H1 (cell line): ENCODE measurements at regions not wholly inside any gene's neighbourhood (a gene's known extent, or its start where the extent isn't known, plus 50 kb on each side); places are given as distances from the start of the nearest gene placed in this dataset.

Source experiments
- CHD7 ChIP-seq: fragments of 300-600 bp; sonication (generic); IDR thresholded peaks from 2 replicates; pipeline ENCODE4 v1.7.1; 2012; ENCODE audit warnings: low read length, moderate library complexity, mild to moderate bottlenecking, inconsistent platforms; ENCODE audit not compliant: insufficient replicate concordance
- EP300 ChIP-seq, 2 experiments: IDR thresholded peaks; 1 replicate in 1 of 2; 2 replicates in 1 of 2; pipeline ENCODE4 v1.6.1; 2011 to 2012; ENCODE audit warnings: low read depth in 2 of 2, low read length in 2 of 2, mild to moderate bottlenecking in 2 of 2, borderline replicate concordance in 1 of 2, inconsistent platforms in 1 of 2, moderate library complexity in 1 of 2
- HDAC2 ChIP-seq, 2 experiments: fragments of 300-600 bp in 1 of 2; sonication (generic) in 1 of 2; IDR thresholded peaks; 2 replicates each; pipeline ENCODE4 v1.6.1; 2011 to 2012; ENCODE audit warnings: low read depth in 2 of 2, low read length in 2 of 2, mild to moderate bottlenecking in 2 of 2, moderate library complexity in 2 of 2, borderline replicate concordance in 1 of 2, inconsistent platforms in 1 of 2
- JUN ChIP-seq: IDR thresholded peaks from 2 replicates; pipeline ENCODE4 v1.6.1; 2011; ENCODE audit warnings: low read depth, mild to moderate bottlenecking, improper control_type of control experiment, low read length
- POLR2A ChIP-seq, 2 experiments: IDR thresholded peaks; 1 replicate in 1 of 2; 2 replicates in 1 of 2; pipeline ENCODE4 v1.6.1; 2011; ENCODE audit warnings: low read depth in 2 of 2, low read length in 2 of 2, mild to moderate bottlenecking in 2 of 2; ENCODE audit errors: control extremely low read depth in 1 of 2
- SIX5 ChIP-seq: IDR thresholded peaks from 2 replicates; pipeline ENCODE4 v1.6.1; 2011; ENCODE audit warnings: mild to moderate bottlenecking, low read depth, low read length
- SUZ12 ChIP-seq: fragments of 200-600 bp; sonication (generic); IDR thresholded peaks from 2 replicates; pipeline ENCODE4 v1.6.1; 2012; ENCODE audit warnings: mild to moderate bottlenecking, inconsistent platforms, low read length, moderate library complexity, mixed read lengths
- TF ChIP-seq, protein P1 (sequence below): IDR thresholded peaks from 2 replicates; pipeline ENCODE4 v1.6.1; 2011; ENCODE audit warnings: low read length, improper control_type of control experiment

DNA sequence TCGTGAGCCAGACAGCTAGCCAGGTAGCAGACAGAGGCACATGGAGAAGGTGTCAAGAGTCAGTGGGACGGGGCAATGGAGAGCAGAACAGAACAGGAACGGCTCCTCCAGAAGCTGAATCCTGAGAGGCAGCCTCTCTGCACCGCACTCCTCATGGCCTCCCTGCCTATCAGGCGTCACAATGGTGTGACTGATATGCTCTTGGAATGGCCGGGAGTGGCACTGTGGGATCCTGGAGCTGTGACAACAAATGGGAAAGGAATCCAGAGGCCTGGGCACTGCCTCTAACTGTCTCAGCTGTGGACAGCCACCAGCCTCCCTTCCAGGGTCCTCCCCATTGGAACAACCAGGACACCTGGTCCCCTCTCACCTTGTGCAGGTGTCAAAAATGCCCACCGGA, 89.1 kb upstream of the ID2 start (continued):
- TF ChIP-seq CHD7: no peak
- no peak for TF ChIP-seq POLR2A (IDR thresholded peaks at IDR 0.05; ENCODE audit: control extremely low read depth in 1 of 2, low read depth in 2 of 2, low read length in 2 of 2)
- no peak for TF ChIP-seq EP300 (IDR thresholded peaks at IDR 0.05; ENCODE audit: borderline replicate concordance in 1 of 2, low read depth in 2 of 2, low read length in 2 of 2)
- TF ChIP-seq SIX5: no peak
- TF ChIP-seq, protein P1, sequence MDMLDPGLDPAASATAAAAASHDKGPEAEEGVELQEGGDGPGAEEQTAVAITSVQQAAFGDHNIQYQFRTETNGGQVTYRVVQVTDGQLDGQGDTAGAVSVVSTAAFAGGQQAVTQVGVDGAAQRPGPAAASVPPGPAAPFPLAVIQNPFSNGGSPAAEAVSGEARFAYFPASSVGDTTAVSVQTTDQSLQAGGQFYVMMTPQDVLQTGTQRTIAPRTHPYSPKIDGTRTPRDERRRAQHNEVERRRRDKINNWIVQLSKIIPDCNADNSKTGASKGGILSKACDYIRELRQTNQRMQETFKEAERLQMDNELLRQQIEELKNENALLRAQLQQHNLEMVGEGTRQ: no peak
- no peak for TF ChIP-seq HDAC2 (IDR thresholded peaks at IDR 0.05; ENCODE audit: borderline replicate concordance in 1 of 2, low read depth in 2 of 2, low read length in 2 of 2)
- TF ChIP-seq JUN: no peak
- TF ChIP-seq SUZ12: no peak
